Kidney capillary endothelial cell (primary cell): ENCODE measurements at regions not wholly inside any gene's neighbourhood (a gene's known extent, or its start where the extent isn't known, plus 50 kb on each side); places are given as distances from the start of the nearest gene placed in this dataset.

ENCODE experiments used
- DNase-seq: peaks from one replicate; pipeline ENCODE4 v3.0.0-alpha.2; 2018; ENCODE audit warnings: low spot score

DNA sequence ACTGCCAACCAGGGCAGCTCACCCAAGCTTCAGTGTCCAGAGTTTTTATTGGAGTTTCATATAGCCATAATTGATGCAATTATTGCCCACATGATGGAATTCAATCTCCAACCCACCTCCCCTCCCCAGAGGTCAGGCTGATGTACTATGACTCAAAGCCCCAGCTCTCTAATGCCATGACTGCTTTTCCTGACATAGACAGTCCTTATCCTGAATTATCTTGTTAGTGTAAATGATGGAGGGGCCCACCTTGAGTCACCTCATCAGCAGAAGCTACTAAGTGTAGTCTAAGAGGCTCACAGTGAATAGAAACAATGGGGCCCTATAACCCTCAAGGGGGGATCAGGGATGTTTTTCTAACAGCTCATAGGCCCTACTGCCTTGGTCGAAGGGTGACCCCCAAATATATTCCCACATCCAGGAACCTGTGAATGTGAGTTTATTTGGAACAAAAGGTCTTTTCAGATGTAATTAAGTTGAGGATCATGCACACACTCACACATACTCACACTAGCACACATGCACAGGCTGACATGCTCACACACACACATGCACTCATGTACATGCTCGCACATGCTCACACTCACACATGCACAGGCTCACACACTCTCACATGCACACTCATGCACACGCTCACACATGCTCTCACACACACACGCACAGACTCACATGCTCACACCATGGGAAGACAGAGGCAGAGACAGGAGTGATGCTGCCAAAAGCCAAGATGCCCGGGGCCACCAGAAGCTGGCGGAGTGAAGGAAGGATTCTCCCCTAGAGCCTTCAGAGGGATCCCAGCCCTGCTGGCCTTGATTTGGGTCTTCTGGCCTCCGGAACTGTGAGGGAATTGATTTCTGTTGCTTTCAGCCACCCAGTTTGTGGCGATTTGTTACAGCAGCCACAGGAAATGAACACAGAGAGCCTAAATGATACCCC, 131.2 kb upstream of the SMAD3 start:
- no peak for DNase-seq

DNA sequence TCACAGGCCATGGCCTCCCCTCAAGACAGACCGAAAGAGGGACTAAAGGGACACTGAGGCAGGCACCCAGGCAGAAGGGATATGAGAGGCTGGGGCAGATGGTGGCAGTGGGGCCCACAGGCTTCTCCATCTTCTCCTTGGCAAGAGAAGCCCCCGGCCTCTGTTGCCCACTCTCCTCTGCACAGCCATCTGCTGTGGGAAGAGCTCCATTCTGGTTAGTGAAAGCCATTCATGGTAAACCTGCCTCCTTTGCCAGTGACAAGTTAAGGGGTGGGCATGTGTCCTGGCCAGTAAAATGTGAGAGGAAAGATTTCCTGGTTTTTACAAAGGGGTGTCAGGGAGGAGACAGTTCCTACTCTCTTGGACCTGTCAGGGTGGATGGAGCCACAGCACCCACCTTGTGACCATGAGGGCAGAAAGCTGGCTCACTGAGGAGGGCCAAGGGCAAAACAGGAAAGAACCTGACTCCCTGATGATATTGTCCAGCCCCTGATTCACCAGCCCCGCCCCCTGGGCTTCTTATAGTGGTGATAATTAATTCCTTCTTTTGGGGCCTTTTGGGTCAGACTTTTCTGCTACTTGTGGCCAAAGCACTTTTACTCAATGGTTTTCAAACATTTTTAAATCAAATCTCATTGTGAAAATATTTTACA, 130.4 kb upstream of the SMAD3 start:
- no peak for DNase-seq

DNA sequence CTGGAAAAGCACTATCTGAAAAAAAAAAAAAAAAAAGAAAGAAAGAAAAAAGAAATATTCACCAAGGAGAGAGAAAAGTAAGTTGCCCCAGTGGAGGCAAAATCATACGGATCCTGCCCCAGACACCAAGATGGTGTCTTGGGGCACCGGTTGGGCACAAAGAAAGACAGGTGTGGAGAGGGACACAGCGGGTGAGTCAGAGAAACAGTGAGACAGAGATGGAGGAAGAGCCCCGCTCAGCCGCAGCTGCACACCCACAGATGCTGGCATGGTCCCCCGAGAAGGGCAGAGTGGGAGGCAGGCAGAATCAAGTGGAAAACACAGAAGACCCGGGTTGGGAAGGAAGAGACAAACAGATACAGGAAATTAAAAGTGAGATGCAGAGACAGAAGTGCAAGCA, 129.7 kb upstream of the SMAD3 start:
- DNase-seq: no peak

DNA sequence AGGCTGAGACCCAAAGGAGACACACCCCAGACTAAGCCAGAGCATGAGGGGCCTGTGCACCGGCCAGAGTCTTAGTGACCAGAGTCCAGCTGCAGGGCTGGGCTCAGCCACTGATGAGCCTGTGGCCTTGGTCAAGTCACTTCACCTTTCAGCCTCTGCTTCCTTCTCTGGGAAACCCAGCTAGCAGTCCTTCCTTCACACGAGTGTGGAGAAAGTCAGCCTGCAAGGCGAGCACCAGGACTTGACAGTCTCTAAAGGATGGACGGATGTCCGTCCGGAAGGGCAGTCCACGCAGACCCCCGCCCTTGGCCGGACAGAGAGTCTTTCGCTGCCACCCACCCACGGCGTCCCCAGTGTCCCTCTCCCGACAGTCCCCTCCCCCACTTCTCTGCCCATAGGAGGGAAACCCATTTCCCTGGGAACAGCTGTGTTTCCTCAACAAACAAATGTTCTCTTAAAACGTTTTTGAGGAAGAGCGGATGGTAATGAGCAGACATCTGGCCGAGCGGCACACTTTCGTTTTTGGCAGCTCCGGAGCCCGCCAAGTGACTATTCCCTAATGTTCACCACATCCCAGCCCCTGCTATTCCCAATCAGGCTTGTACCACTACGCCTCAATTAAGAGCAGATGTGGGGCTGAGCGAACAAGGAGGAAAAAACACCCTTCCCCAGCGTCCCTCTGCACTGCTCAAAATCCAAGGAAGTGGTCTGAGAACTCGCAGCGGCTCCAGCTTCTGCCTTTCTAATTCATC, 129.1 kb upstream of the SMAD3 start:
- no peak for DNase-seq

DNA sequence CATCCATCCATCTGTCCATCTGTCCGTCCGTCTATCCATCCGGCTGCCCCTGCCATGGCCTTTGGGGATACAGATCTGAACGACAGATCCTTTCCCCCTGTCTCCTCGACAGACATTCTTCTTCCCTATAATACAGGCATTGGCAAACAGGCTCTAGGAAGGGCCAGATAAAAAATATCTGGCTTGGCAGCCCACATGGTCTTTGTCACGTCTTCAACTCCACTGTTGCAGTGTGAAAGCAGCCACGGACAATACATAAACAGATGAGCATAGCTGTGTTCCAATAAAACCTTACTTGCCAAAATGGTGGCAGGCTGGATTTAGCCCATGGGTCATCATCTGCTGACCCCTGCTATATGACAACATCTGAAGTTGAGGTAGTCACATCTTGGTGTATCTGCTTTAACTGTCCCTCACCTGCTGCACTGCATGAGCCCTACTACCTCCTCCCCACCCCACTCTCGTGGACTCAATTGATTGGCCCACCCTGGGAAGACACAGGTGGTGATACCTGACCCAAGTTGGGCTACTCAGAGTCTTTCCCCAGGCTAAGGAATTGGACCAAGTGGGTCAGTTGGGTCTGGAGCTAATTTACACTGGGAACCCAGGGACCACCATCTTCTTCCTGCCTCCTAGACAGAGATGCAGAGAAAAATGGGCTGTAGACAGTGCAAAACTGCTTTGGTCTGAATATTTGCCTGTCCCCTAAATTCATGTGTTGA, 128.4 kb upstream of the SMAD3 start:
- no peak for DNase-seq

DNA sequence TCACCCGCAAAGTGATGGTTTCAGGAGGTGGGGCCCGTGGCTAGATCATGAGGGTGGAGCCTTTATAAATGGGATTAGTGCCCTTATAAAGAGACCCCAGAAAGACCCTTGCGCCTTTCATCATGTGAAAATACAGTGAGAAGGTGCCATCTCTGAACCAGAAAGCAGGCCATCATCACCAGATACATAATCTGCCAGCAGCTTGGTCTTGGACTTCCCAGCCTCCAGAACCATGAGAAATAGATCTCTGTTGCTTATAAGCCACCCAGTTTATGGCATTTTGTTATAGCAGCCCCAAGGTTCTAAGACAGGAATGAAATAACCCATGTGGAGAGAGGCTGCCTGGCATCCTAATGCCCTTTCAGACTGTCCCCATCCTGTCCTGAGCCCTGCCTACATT, 127.8 kb upstream of the SMAD3 start:
- no peak for DNase-seq

DNA sequence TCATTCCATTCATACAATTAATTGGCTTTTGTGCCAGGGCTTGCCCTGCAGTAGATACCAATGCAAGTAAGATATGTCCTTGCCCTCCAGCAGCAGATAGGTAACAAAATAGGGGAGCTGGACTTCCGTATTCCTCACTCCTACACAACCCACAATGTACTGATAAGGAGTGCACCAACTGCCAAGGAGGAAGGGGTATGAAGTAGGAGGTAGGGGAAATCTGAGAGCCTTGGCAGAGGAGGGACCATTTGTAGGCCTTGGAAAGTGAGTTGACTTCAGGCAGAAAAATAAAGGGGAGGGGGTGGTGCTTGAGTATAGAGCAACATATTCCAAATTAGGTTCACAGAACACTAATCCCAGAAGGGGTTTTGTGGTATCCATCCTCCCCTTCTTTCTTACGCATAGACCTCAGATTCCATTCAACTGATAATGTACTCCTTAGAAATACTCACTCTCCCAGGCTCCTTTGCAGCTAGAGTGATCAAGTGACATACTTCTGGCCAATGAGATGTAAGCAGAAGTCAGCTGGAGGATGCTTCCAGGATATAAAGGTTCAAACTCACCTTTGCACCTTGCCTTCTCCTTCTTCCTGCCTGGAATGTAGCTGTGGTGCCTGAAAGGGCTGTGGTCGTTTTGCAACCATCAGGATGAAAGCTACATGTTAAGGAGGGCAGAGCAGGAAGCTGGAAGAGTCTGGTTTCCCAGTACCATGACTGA, 127.1 kb upstream of the SMAD3 start:
- DNase-seq: no peak

DNA sequence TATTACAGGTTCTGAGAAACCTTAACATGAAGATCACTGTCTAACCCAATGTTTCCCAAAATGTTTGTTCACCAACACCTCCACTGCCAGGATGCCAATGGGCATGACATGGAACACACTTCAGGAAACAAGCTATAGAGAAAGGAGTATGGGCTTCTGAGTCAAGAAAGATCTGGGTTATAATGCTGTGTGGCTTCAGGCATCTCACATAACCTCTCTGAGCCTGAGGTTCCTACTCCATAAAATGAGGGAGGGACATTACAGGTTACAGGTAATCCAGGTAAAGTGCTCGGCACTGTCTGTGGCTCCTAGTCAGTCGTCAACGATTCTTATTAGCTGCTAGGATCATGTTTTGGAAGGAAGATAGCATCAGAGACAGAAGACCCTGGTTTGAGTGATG, 126.4 kb upstream of the SMAD3 start:
- no peak for DNase-seq

DNA sequence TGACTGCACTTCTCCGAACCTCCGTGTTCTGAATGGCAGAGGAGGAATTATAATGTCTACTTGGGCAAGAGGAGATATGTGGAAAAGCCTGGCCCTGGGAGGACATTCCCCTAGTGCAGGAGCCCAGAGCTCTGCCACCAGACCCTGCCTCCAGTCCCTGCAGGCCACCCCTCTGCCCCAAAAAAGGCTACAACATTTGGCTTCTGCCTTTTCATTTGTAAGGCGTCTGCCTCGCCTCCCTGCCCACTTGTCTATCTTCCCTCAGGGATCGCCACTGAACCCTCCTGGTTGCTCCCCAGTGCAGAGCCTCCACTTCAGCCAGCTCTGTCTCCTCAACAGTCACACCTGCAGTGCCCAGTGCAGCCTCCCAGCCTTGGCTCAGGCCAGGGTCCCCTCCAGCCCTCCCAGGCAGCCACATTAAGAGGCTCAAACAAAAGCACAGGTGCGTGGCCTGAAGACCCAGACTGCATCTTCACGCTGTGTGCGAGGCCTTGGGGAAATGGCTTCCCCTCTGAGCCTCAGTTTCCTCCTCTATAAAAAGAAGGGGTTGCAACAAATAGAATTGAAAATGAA, 125.9 kb upstream of the SMAD3 start:
- no peak for DNase-seq

DNA sequence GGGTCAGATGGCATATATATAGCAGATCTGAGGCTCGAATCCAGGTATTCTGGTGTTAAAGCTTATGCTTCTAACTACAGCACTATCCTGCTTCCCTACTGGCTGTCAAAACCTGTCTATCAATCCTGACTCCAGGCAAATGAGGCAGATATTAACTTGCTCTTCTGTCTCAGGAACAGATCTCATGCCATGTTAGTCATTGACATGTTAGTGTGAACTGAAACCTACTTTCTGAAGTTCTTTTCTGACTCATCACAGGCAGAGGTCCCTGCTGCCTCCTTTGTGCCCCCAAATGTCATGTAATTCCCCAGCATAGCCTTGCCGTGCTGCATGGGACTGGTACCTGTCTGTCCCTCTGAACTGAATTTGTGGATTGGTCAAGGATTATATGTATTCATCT, 125.0 kb upstream of the SMAD3 start:
- no peak for DNase-seq

DNA sequence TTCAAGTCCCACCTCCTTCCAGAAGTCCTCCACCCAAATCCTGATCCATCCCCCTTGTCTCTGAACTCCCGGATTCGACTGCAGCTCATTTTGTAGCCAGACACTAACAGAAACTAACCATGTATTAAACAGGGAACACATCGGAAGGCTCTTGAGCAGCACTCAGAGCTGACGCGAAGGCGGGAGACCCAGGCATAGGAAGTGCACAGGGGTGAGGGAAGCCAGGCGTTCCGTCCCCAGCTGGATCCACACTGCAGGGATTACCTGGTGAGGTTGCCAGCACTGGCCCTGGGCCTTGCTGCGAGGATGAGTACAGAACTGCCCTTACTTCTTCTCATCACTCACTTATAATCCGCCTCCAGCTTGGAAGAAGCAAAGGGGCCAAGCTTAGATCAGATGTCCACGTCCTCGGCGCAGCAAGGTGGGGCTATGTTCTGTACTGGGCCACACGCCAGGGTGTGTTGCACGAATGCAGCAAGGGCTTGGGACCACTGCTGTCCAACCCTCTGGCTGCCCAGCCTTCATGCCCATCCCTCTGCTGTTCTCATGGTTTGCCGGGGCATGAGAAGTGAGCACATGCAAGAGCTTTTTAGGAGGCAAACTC, 124.2 kb upstream of the SMAD3 start:
- no peak for DNase-seq

DNA sequence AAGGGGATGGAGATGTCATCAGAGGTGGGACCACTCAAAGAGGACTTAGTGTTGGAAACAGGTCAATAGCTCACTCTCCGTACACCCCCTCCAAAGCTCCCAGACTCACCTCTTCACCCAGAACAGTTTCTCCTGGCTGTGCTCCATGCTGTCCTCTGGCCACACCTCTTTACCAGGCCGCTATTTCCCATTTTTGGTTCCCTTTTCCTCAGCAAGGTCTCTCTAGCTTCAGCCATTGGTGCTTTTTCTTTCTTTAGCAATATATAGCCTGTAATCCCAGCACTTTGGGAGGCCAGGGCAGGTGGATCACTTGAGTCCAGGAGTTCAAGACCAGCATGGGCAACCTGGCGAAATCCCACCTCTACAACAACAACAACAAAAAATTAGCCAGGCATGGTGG, 123.6 kb upstream of the SMAD3 start:
- no peak for DNase-seq

DNA sequence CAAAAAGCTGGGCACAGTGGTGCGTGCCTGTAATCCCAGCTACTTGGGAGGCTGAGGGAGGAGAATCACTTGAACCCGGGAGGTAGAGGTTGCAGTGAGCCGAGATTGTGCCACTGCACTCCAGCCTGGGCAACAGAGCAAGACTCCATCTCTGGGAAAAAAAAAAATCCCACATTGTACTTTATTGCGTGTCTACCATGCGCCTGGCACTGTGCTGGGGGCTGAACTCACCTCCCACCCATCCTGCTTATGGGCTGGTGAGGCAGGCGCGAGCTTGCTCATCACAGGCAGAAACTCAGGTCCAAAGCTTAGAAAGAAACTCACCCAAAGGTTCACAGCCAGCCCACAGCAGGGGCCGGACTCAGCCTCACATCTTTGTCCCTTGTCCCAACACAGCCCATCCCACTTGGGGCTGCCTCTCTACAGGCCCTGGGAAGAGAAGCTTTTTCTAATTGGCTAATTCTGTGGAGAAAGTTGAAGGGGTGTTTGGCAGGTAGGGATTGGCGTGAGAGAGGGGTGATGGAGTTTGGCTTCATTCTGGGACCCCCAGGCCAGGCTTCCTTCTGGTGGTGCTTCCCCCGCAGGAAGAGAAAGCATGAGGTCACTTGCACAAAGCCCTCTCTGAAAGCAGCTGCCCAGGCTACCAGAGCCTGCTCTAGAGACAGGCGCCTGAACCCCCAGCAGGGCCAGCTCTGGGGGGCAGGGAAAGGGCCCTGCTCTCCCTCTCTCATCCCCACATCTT, 122.6 kb upstream of the SMAD3 start:
- no peak for DNase-seq

DNA sequence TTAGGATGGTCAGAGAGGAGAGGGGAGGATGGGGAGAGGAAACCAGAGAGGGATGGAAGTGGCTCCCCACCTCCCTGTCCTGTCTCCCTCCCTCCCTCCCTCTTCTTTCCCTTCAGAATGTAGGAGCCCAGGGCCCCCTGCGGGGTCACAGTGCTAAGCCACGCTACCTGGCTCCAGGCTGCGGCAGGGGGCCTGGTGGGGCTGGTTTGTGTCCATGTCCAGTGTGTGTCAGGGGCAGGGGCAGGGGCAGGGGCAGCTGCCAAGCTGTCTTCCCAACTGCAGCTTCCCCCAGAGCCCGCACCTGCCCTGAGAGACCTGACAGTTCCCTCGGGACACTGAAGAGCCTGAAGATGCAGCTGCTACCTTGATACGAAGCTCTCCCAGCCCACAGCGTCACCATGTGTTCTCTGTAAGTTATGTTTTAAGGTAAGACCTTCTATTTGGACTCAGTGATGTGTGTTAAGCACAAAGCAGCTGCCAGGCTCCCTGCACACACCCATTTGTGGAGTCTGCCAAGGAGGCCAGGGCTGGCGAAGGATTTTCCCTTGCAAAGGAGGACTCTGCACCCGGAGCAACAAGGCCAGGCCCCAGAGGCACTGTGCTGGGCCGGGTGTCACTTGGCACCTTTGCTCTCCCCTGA, 121.8 kb upstream of the SMAD3 start:
- no peak for DNase-seq

DNA sequence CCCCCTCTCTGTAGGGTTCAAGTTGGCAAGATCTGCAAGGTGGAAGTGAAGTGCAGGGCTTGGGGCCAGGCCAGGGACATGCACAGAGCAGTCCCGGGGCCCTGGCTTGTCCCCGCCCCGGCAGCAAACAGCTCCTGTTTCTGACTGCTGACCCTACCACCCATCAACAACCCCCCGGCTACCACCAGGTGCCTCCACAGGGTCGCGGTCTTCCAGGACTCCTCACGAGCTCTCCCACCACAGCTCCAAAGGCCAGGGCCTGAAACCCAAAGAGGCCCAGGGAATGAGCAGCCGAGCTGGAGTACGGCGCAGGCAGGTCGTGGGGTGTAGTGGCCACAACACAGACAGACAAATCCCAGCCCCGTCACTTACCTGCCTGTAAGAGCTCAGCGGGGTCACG, 121.3 kb upstream of the SMAD3 start:
- no peak for DNase-seq

DNA sequence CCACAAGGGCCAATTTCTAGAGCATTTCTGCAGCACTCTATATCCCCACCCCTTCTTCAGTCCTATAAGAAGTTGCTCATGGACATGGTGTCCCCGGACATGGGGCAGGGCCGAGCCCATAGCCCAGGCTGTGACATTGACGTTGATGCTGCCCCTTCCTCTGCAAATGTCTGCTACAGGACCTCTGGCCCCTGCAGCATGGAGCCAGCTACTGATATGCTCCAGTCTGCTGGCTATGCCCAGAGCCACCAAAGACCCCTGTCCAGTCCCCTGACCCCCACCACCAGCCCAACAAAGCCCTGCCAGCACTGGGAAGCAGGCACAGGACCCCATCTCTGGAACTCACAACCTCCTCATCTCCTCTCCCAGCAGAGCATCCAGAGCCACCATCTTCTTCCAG, 120.1 kb upstream of the SMAD3 start:
- no peak for DNase-seq

DNA sequence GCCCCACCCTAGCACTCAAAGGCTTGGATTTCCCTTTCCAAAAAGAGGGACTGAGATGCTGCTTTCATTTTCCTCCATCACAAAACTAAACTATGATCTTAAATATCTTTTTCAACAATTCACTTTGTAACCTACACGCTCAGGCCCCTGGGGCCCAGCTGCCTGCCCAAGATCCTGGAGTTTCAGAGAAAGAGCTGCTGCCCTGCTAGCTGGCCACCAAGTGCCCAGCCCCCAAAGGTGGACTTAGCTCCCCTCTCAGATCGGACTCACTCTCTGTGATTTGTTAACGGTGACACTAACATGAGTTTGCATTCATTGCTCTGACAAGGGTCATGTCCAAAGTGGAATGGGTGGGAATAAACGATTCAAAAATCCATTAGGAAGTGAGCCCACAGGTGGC, 119.6 kb upstream of the SMAD3 start:
- no peak for DNase-seq

DNA sequence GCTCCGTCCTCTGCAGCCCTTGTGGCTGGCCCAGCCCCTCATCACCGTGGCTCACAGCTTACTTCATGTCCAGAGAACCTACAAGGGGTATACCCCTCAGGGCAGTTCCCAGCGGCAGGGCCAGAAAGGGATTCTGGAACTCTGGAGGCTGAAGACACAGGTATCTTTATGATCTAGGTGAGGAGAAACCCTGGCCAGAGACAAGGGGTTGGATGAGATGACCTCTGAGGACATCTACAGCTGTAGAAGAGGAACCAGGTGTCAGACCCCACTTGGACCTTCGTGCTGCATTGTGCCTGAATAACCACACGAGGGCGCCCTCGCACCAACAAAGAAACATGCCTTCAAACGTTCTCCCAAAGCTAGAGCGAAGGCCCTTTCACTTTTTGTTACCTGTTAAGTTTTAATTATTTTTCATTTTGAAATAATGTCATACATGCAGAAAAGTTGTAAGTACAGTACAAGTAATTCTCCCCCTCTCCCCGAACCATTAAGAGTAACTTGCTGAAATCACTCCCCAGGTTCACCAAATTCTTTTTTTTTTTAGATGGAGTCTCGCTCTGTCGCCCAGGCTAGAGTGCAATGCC, 118.7 kb upstream of the SMAD3 start:
- peak; percentile 64 for DNase-seq

DNA sequence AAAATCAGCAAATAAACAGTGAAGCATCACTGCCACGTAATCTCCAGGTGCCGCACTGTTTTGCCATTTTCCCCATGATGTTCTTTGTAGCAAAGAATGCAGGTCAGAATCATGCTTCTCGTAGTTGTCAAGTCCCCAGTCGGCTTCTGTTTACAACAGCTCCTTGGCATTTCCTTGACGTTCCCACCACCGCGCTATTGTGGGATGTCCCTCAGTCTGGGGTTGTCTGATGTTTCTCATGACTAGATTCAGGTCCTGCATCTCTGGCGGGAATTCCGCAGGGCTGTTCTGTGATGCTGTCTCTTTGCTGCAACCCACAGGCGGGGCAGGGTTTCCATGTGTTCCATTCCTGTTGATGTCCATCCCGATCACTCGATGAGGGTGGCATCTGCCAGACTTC, 117.9 kb upstream of the SMAD3 start:
- DNase-seq: no peak
